Activated naive CD4-positive, alpha-beta T cell treated with anti-CD3 and anti-CD28 coated beads, Interleukin-2, amount 10 ng/mL, durations not matched to agents 7 days and 5 days (primary cell): ENCODE measurements at regions not wholly inside any gene's neighbourhood (a gene's known extent, or its start where the extent isn't known, plus 50 kb on each side); places are given as distances from the start of the nearest gene placed in this dataset.

Experiments
- CTCF ChIA-PET: fragments of 350-600 bp; sonication (Branson Sonifier 250); formaldehyde crosslinking; loops from one replicate; lab custom pipeline; 2021; ENCODE audit warnings: antibody characterized with exemption; lab: Charles Lee
- DNase-seq: peaks from one replicate; pipeline ENCODE4 v3.0.0-alpha.2; 2020
- H3K27ac Mint-ChIP-seq: one replicate; pipeline ENCODE4 v1.8.0; 2021; ENCODE audit warnings: mild to moderate bottlenecking, moderate library complexity, mixed read lengths
- H3K27me3 Mint-ChIP-seq: one replicate; pipeline ENCODE4 v1.8.0; 2021; ENCODE audit warnings: mild to moderate bottlenecking, mixed read lengths
- H3K36me3 Mint-ChIP-seq: one replicate; pipeline ENCODE4 v1.8.0; 2021; ENCODE audit warnings: mixed read lengths
- H3K4me1 Mint-ChIP-seq: one replicate; pipeline ENCODE4 v1.8.0; 2021; ENCODE audit warnings: mixed read lengths
- H3K4me3 Mint-ChIP-seq: one replicate; pipeline ENCODE4 v1.8.0; 2021; ENCODE audit warnings: mild to moderate bottlenecking, moderate library complexity, mixed read lengths
- H3K9me3 Mint-ChIP-seq: one replicate; pipeline ENCODE4 v1.8.0; 2021; ENCODE audit warnings: mixed read lengths

DNA sequence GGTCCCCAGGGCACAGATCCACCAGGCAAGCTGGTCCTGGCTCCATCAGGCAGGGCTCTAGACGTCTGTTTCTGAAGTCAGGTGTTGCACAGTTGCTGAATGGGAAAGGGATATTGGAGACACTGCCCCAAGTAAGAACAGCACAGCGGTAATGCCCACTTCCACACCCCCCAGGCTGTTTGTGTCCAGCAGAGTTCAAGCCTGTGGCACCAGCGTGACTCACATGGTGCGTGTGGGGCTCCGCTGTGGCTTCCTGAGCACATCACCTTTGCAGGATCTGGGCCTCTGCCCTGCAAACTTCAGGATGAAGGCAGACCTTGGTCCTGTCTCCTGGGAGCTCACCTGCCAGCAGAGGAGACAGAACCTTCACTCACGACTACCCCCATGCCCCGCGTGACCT is 203.3 kb downstream of the TFCP2L1 start:
- Mint-ChIP-seq H3K27ac (no peak overlapping the region), H3K36me3 (no peaks in the 10 kb centered on the region), H3K9me3 (no peaks in the 10 kb centered on the region), H3K27me3 (peaks cover 14% of the 10 kb centered on the region), H3K4me1 (no peaks in the 10 kb centered on the region), H3K4me3 (no peak overlapping the region)
- no peak for DNase-seq
- CTCF ChIA-PET, result interaction anchor here (1.1 to 5.5 kb wide), 5 partner anchors 10 to 386 kb away, joined by 3 to 19 read pairs (median 3); no protein-coding TSS in a partner anchor

DNA sequence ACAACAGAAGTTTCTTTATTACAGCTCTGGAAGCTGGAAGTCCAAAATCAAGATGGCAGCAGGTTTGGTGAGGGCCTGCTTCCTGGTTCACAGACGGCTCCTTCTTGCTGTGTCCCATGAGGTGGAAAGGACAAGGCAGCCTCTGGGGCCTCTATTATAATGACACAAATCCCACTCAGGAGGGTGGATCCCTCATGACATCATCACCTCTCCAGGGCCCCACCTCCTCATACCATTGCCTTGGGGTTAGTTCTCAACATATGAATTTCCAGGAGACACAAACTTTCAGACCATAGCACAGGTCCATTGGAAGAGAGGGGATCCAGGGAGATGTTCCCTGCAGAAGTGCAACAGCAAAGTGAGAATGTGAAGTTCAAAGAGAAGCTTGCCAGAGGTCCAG is 202.8 kb downstream of the TFCP2L1 start:
- CTCF ChIA-PET, result interaction anchor here (0.8 to 5.5 kb wide), 6 partner anchors 9 to 387 kb away, joined by 3 to 19 read pairs (median 3); no protein-coding TSS in a partner anchor
- no peak for DNase-seq
- Mint-ChIP-seq H3K36me3 (no peaks in the 10 kb centered on the region), H3K4me1 (no peaks in the 10 kb centered on the region), H3K27ac (no peak overlapping the region), H3K4me3 (no peak overlapping the region), H3K9me3 (no peaks in the 10 kb centered on the region), H3K27me3 (peaks cover 14% of the 10 kb centered on the region)

DNA sequence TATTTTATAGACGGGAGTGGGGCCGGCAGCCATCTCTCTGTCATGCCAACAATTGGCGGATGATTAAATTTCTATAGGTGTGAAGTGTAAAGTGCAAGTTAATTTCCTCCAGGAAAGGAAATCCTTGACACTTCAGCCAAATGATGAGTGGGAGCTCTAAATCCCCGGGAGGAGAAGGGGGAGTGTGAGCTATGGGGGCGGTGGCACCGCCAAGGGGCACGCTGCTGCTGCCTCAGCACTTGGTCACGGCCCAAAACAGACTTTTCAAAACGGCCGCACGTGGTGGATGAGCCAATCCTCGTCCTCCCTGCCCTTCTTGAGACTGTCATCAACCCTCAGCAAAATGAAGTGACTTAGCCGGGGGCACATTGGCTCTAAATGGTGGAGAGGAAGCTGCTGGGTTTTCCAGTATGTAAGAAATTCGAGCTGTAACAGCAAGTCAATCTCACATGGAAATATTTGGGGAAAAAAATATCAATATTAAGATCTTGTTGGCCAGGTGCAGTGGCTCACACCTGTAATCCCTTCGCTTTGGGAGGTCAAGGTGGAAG is 200.8 kb downstream of the TFCP2L1 start:
- CTCF ChIA-PET, result interaction anchor here (0.7 to 5.5 kb wide), 5 partner anchors 10 to 567 kb away, joined by 3 to 38 read pairs (median 19); no protein-coding TSS in a partner anchor

DNA sequence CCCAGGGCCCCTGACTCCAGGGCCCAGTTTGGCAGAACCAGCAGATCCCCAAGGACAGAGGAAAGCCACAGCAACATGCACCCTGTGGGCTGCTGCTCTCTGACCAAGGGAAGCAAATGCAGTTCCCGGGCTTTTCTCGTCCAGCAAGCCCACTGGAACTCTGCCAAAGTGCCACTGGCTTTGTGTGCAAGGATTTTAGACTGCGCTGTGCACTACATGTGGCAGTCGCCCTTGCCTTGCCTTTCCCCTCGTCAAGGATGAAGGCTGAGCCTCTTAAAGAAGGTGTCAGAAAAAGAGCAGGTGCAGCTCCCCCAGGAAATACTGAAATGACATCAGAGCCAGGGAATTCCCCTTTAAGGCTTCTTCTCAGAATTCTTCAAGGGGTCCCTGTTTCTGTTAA is 199.2 kb downstream of the TFCP2L1 start:
- no peak for DNase-seq
- no peaks in the 10 kb centered on the region for H3K9me3 Mint-ChIP-seq
- CTCF ChIA-PET, result interaction anchor here (1.0 to 4.2 kb wide), 7 partner anchors 8 to 374 kb away, joined by 3 to 38 read pairs (median 4); no protein-coding TSS in a partner anchor
- H3K4me3 Mint-ChIP-seq, result no peak overlapping the region
- peaks cover 14% of the 10 kb centered on the region for H3K27me3 Mint-ChIP-seq
- H3K27ac Mint-ChIP-seq, result no peak overlapping the region
- H3K4me1 Mint-ChIP-seq, result no peaks in the 10 kb centered on the region
- H3K36me3 Mint-ChIP-seq, result no peaks in the 10 kb centered on the region

More for the DNA sequence above, 200.8 kb downstream of the TFCP2L1 start:
- Mint-ChIP-seq H3K4me3 (no peak overlapping the region), H3K27me3 (peaks cover 14% of the 10 kb centered on the region), H3K9me3 (no peaks in the 10 kb centered on the region), H3K27ac (no peak overlapping the region), H3K36me3 (no peaks in the 10 kb centered on the region), H3K4me1 (no peaks in the 10 kb centered on the region)
- DNase-seq, result no peak

- CTCF ChIA-PET, result interaction anchor here (1.1 to 4.2 kb wide), 6 partner anchors 9 to 375 kb away, joined by 3 to 38 read pairs (median 6); no protein-coding TSS in a partner anchor
Measured at GRCh38 chr2:121086450-121086849, 198.6 kb downstream of the TFCP2L1 start.

DNA sequence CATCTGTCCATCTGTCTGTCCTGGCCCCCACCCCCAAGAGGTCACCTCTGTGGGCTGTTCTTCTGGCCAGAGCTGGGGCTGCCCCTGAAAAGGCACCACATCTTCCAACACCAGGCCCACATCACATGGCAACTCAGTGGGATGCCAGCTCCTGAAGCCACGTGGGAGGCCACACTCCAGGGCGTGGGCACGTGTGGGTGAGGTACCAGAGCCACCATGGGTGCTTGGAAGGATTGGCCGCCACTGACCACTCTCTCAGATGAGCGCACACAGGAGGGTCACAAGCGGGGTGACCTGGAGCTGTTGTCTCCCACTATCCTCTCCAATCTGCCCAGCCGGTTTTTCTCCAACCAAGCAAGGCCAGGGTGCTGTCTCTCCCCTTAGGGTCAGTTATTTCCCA is 197.9 kb downstream of the TFCP2L1 start:
- CTCF ChIA-PET, result interaction anchor here (1.1 to 4.2 kb wide), 2 partner anchors 12 to 235 kb away, joined by 3 to 38 read pairs; no protein-coding TSS in a partner anchor
- no peak overlapping the region for H3K27ac Mint-ChIP-seq
- H3K27me3 Mint-ChIP-seq, result peaks cover 10% of the 10 kb centered on the region
- no peaks in the 10 kb centered on the region for H3K4me1 Mint-ChIP-seq
- no peak for DNase-seq
- H3K4me3 Mint-ChIP-seq, result no peak overlapping the region
- H3K36me3 Mint-ChIP-seq, result no peaks in the 10 kb centered on the region
- no peaks in the 10 kb centered on the region for H3K9me3 Mint-ChIP-seq

More at GRCh38 chr2:121086450-121086849, 198.6 kb downstream of the TFCP2L1 start:
- H3K4me1 Mint-ChIP-seq, result no peaks in the 10 kb centered on the region
- H3K27me3 Mint-ChIP-seq, result peaks cover 11% of the 10 kb centered on the region
- no peak overlapping the region for H3K4me3 Mint-ChIP-seq
- no peak overlapping the region for H3K27ac Mint-ChIP-seq
- no peaks in the 10 kb centered on the region for H3K36me3 Mint-ChIP-seq
- H3K9me3 Mint-ChIP-seq, result no peaks in the 10 kb centered on the region
- no peak for DNase-seq

DNA sequence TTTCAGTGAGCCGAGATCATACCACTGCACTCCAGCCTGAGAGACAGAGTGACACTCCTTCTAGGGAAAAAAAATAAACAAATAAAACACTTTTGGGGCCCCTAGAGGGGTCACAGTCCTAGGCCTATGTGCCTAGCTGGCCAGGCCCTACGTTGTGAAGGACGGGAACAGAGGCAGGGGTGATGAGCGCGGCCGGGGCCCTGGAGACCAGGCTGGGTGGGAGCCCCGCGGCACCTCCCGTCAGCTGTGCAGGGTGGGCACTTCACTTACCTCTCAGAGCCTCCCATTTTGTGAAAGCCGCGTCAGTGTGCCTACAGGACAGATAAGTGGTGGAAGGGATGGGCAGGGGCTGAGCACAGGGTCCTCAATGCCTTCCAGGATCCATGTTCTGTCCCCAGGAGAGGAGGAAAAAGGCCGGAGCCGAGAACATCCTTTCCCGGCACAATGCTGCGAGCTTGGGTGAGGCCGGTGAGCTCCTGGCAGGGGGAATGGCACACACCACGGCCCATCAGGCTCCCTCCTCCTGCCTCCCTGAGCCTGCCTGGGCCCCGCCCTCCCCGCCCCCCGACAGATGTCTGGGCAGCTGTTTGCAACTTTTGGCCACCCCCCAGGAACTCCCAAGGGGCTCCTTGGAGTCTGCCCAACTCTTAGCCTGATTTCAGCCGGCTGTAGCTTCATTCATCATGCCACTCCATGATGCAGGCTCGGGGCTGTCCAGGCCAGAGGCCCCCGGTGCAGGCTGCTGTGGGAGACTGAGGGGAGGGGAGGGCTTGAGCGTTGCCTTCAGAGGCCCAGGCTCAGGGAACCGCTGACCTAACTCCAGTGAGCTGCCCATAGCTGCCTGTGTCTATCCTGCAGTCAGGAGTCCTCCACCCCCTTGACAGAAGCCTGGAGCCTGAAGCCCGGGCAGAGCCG is 196.5 kb downstream of the TFCP2L1 start:
- H3K4me3 Mint-ChIP-seq, result no peak overlapping the region
- no peak overlapping the region for H3K27ac Mint-ChIP-seq
- H3K36me3 Mint-ChIP-seq, result no peaks in the 10 kb centered on the region
- CTCF ChIA-PET, result no interaction called here
- peaks cover 13% of the 10 kb centered on the region for H3K27me3 Mint-ChIP-seq
- no peak for DNase-seq
- no peaks in the 10 kb centered on the region for H3K9me3 Mint-ChIP-seq
- no peaks in the 10 kb centered on the region for H3K4me1 Mint-ChIP-seq

GRCh38 chr2:121089166-121089510 is 195.9 kb downstream of the TFCP2L1 start:
- DNase-seq, result no peak
- Mint-ChIP-seq H3K27me3 (peaks cover 15% of the 10 kb centered on the region), H3K9me3 (no peaks in the 10 kb centered on the region), H3K4me3 (no peak overlapping the region), H3K36me3 (no peaks in the 10 kb centered on the region), H3K4me1 (no peaks in the 10 kb centered on the region), H3K27ac (no peak overlapping the region)
- CTCF ChIA-PET, result no interaction called here

DNA sequence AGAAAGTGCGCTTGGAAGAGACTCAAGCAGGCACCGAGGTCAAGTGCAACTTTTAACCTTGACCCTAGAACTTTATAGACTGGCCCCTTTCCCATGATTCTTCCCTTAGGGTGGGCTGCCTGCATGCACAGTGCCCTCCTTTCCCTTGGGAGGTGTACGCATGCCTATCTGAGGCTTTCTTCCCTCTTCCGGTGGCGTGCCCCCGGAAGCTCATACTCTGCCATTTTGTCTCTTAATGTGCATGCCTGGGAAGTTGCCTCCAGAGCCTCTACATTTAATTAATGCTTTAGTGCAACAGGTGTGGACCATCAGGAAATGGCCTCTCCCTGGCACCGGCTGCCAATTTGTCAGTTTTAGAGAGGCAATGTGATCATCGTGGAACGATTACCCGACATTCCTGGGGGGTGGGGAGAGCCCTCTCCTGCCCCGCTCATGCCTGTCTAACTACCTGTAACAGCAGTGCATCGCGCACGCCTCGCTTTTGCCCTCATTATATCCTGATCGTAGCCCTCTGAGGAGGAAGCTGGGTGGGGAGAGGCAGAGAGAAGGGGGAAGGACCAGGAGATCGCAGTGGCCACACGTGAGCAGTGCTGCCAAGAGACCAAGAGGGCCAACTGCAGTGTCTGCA is 194.8 kb downstream of the TFCP2L1 start:
- Mint-ChIP-seq H3K4me1 (no peaks in the 10 kb centered on the region), H3K27ac (no peak overlapping the region), H3K36me3 (no peaks in the 10 kb centered on the region), H3K27me3 (peaks cover 13% of the 10 kb centered on the region), H3K9me3 (no peaks in the 10 kb centered on the region), H3K4me3 (no peak overlapping the region)
- DNase-seq, result no peak
- CTCF ChIA-PET, result no interaction called here

GRCh38 chr2:121092095-121092494 is 192.9 kb downstream of the TFCP2L1 start:
- no peaks in the 10 kb centered on the region for H3K36me3 Mint-ChIP-seq
- H3K4me1 Mint-ChIP-seq, result no peaks in the 10 kb centered on the region
- no peak overlapping the region for H3K27ac Mint-ChIP-seq
- no peaks in the 10 kb centered on the region for H3K9me3 Mint-ChIP-seq
- no peak for DNase-seq
- peaks cover 18% of the 10 kb centered on the region for H3K27me3 Mint-ChIP-seq
- no peak overlapping the region for H3K4me3 Mint-ChIP-seq
- CTCF ChIA-PET, result interaction anchor here (1.0 to 1.6 kb wide), 2 partner anchors 12 to 264 kb away, joined by 3 to 6 read pairs; no protein-coding TSS in a partner anchor

DNA sequence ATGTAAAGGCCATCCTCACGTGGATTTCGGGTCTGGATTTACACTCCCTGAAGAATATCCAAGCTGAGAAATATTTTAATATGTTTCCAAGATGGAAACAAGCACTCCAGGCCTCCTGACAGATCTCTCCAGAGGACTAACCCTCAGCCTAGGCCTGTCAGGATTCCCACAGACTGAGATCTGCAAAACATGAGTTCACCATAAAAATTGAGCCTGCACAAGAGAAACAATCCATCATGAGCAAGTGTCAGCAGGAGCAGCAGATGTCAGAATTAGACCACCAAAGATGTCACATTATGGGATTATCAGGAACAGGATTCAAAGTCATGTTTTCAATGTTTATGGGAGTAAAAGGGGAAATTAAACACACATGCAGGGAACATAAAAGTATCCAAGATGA is 191.3 kb downstream of the TFCP2L1 start:
- no peak for DNase-seq
- Mint-ChIP-seq H3K4me1 (no peaks in the 10 kb centered on the region), H3K36me3 (no peaks in the 10 kb centered on the region), H3K27ac (no peak overlapping the region), H3K9me3 (no peaks in the 10 kb centered on the region), H3K27me3 (peaks cover 19% of the 10 kb centered on the region), H3K4me3 (no peak overlapping the region)
- CTCF ChIA-PET, result interaction anchor here (2.6 kb wide), 1 partner anchor 261 kb away, joined by 14 read pairs; no protein-coding TSS in a partner anchor

- Mint-ChIP-seq H3K4me1 (no peaks in the 10 kb centered on the region), H3K9me3 (no peaks in the 10 kb centered on the region), H3K27me3 (peaks cover 19% of the 10 kb centered on the region), H3K4me3 (no peak overlapping the region), H3K36me3 (no peaks in the 10 kb centered on the region), H3K27ac (no peak overlapping the region)
- DNase-seq, result no peak
- CTCF ChIA-PET, result interaction anchor here (1.9 to 2.6 kb wide), 2 partner anchors 15 to 261 kb away, joined by 5 to 14 read pairs; no protein-coding TSS in a partner anchor
Measured at GRCh38 chr2:121094101-121094500, 190.9 kb downstream of the TFCP2L1 start.

GRCh38 chr2:121094845-121095244 is 190.2 kb downstream of the TFCP2L1 start:
- DNase-seq, result no peak
- no peak overlapping the region for H3K27ac Mint-ChIP-seq
- no peaks in the 10 kb centered on the region for H3K36me3 Mint-ChIP-seq
- H3K4me3 Mint-ChIP-seq, result no peak overlapping the region
- no peaks in the 10 kb centered on the region for H3K9me3 Mint-ChIP-seq
- CTCF ChIA-PET, result interaction anchor here (0.6 to 8.1 kb wide), 8 partner anchors 9 to 627 kb away, joined by 3 to 38 read pairs (median 4); no protein-coding TSS in a partner anchor
- no peaks in the 10 kb centered on the region for H3K4me1 Mint-ChIP-seq
- peaks cover 19% of the 10 kb centered on the region for H3K27me3 Mint-ChIP-seq
